GM12891 (cell line): ENCODE measurements at regions not wholly inside any gene's neighbourhood (a gene's known extent, or its start where the extent isn't known, plus 50 kb on each side); places are given as distances from the start of the nearest gene placed in this dataset.

Source experiments
- POLR2A ChIP-seq: IDR thresholded peaks from 2 replicates; pipeline ENCODE4 v1.6.1; 2011; ENCODE audit warnings: low read depth, low read length, control low read depth
- POLR2AphosphoS5 ChIP-seq: IDR thresholded peaks from 2 replicates; pipeline ENCODE4 v1.6.1; 2011; ENCODE audit warnings: low read depth, low read length, control low read depth
- POU2F2 ChIP-seq: IDR thresholded peaks from 2 replicates; pipeline ENCODE4 v1.6.1; 2011; ENCODE audit warnings: low read depth, mild to moderate bottlenecking, control low read depth, low read length, moderate library complexity
- SPI1 ChIP-seq: IDR thresholded peaks from 2 replicates; pipeline ENCODE4 v1.6.1; 2011; ENCODE audit warnings: low read depth, low read length, control low read depth
- TAF1 ChIP-seq: IDR thresholded peaks from 2 replicates; pipeline ENCODE4 v1.6.1; 2011; ENCODE audit warnings: low read depth, low read length, control low read depth

DNA sequence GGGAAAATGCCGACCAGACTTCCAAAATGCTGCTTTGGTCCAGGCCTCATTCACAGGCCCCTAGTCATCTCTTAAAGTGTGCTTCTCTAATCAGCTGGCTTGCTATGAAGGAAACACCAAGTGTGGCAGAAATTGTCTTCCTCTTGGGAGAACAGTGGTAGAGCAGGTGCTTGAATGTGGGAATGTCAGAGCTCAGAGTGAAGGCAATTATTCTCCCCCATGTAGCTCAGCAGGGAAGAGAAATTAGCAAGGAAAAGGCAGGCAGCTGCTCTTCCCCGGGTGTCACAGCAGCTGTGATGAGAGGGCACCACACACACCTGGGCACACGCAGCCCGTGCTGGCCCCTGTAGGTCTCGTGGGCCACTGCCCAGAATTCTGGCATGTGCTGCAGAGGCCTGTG lies 358.5 kb downstream of the WDR72 start:
- TF ChIP-seq POLR2A (no peak), POU2F2 (no peak), POLR2AphosphoS5 (no peak), TAF1 (no peak), SPI1 (no peak)
